ENCODE measurements at regions not wholly inside any gene's neighbourhood (a gene's known extent, or its start where the extent isn't known, plus 50 kb on each side); places are given as distances from the start of the nearest gene placed in this dataset.
A peak's percentile ranks its signal among the peaks of the same experiment; 100 is the strongest.

GRCh38 chr3:159853506-159853864 lies 135.2 kb upstream of the IL12A start:
- H3K27ac ChIP-seq = peak overlapping the region; percentile 78 to 80
- TF ChIP-seq, protein P1, sequence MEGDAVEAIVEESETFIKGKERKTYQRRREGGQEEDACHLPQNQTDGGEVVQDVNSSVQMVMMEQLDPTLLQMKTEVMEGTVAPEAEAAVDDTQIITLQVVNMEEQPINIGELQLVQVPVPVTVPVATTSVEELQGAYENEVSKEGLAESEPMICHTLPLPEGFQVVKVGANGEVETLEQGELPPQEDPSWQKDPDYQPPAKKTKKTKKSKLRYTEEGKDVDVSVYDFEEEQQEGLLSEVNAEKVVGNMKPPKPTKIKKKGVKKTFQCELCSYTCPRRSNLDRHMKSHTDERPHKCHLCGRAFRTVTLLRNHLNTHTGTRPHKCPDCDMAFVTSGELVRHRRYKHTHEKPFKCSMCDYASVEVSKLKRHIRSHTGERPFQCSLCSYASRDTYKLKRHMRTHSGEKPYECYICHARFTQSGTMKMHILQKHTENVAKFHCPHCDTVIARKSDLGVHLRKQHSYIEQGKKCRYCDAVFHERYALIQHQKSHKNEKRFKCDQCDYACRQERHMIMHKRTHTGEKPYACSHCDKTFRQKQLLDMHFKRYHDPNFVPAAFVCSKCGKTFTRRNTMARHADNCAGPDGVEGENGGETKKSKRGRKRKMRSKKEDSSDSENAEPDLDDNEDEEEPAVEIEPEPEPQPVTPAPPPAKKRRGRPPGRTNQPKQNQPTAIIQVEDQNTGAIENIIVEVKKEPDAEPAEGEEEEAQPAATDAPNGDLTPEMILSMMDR (IDR thresholded peaks at IDR 0.05) = no peak

DNA sequence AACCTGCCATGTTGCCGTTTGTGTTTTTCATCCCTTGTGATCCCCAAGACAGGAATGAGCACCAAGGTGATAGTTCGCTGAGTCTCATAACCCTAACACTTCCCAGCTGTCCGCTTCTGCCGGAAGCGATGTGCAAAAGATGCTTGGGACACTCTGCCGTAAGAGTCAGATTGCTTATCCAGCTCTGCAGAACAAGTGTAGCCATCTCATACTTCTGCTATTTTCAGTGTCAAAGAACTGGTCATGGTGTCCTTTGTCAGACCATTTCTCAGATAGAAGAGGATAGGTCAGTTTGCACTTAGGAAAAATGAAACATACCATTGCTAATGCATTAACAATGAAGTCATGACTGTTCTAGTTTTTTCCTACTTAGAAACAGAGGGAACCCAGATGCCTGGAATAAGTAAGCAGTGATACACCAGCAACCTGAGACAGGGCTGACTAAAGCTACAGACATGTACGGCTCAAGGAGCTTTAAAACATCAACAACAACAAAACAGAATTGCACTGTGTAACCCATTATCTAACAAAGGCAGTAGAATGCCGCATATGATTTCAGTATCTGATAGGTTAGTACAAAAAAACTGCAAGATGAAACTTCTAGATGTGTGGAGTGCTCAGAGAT lies 134.0 kb upstream of the IL12A start:
- Histone ChIP-seq H3K36me3 (no peaks in the 10 kb centered on the region), H3K27me3 (no peaks in the 10 kb centered on the region), H3K4me1 (peaks cover 10 to 40% of the 10 kb centered on the region in 2 donors), H3K27ac (peak overlapping the region; percentile 52 to 80), H3K4me3 (peak overlapping the region in 1 of 2 donors; percentile 49), H3K9me3 (no peaks in the 10 kb centered on the region)
- intact Hi-C loops (cut with DNase I) = loop anchor here (2.0 kb wide), 1 partner anchor 14 kb away; no protein-coding TSS in a partner anchor
- no peak for DNase-seq (ENCODE audit: low spot score in 2 of 2)
- TF ChIP-seq, protein P1 (IDR thresholded peaks at IDR 0.05) = no peak

More at GRCh38 chr3:159853506-159853864, 135.2 kb upstream of the IL12A start:
- Histone ChIP-seq H3K4me1 (peaks cover 10 to 41% of the 10 kb centered on the region in 2 donors), H3K36me3 (no peaks in the 10 kb centered on the region), H3K27me3 (no peaks in the 10 kb centered on the region), H3K4me3 (peak overlapping the region in 1 of 2 donors; percentile 49), H3K9me3 (no peaks in the 10 kb centered on the region)
- DNase-seq (ENCODE audit: low spot score in 2 of 2) = no peak
- intact Hi-C loops (cut with DNase I) = loop anchor here (1.0 kb wide), 1 partner anchor 91 kb away; no protein-coding TSS in a partner anchor

GRCh38 chr3:159855599-159856346 lies 132.9 kb upstream of the IL12A start:
- no peak overlapping the region for H3K27ac ChIP-seq

GRCh38 chr3:159856590-159857104 lies 132.0 kb upstream of the IL12A start:
- intact Hi-C loops (cut with DNase I) = no loop called here
- Histone ChIP-seq H3K9me3 (no peaks in the 10 kb centered on the region), H3K4me3 (no peak overlapping the region), H3K27me3 (no peaks in the 10 kb centered on the region), H3K36me3 (no peaks in the 10 kb centered on the region), H3K27ac (no peak overlapping the region), H3K4me1 (peaks cover 8 to 43% of the 10 kb centered on the region in 2 donors)
- TF ChIP-seq, protein P1 (IDR thresholded peaks at IDR 0.05) = no peak
- no peak for DNase-seq (ENCODE audit: low spot score in 2 of 2)

More at GRCh38 chr3:159855599-159856346, 132.9 kb upstream of the IL12A start:
- no peaks in the 10 kb centered on the region for H3K27me3 ChIP-seq
- H3K9me3 ChIP-seq = no peaks in the 10 kb centered on the region
- H3K4me3 ChIP-seq = no peak overlapping the region
- no peaks in the 10 kb centered on the region for H3K36me3 ChIP-seq
- DNase-seq (ENCODE audit: low spot score in 2 of 2) = no peak
- peaks cover 10 to 44% of the 10 kb centered on the region in 2 donors for H3K4me1 ChIP-seq
- TF ChIP-seq, protein P1 (IDR thresholded peaks at IDR 0.05) = no peak
- intact Hi-C loops (cut with DNase I) = loop anchor here (2.0 kb wide), 1 partner anchor 13 kb away; no protein-coding TSS in a partner anchor

DNA sequence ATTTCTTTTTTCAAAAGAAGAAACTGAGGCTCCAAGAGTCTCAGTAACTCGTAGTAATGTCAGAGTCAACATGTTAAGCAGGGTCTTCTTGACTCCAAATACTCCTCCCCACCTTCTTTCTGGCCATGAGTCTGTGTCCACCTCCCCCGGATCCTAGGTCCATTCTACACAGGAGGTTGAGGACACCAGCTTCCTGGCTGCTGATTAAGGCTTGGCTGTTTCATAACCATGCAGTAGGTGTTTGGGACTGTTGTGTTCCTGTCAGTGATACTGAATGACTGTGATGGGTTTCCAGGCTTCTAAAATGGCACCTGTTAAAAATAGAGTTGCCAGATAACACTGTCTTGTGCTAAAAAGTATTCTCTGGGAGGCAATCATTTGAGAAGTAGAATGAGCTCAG lies 130.8 kb upstream of the IL12A start:
- no peak for DNase-seq (ENCODE audit: low spot score in 2 of 2)
- peaks cover 0 to 37% of the 10 kb centered on the region in 2 donors for H3K4me1 ChIP-seq
- TF ChIP-seq, protein P1 (IDR thresholded peaks at IDR 0.05) = no peak
- intact Hi-C loops (cut with DNase I) = no loop called here
- H3K27ac ChIP-seq = no peak overlapping the region
- no peak overlapping the region for H3K4me3 ChIP-seq
- H3K36me3 ChIP-seq = no peaks in the 10 kb centered on the region
- H3K9me3 ChIP-seq = no peaks in the 10 kb centered on the region
- H3K27me3 ChIP-seq = no peaks in the 10 kb centered on the region
